HEK293 (cell line): ENCODE measurements at regions not wholly inside any gene's neighbourhood (a gene's known extent, or its start where the extent isn't known, plus 50 kb on each side); places are given as distances from the start of the nearest gene placed in this dataset.

Source experiments
- CTCF ChIA-PET: fragments of 350-600 bp; formaldehyde crosslinking; extraction: SDS; loops from one replicate; lab custom pipeline; 2021; ENCODE audit warnings: antibody characterized with exemption; lab: Yijun Ruan, JAX
- POLR2A ChIA-PET: fragments of 300-600 bp; formaldehyde crosslinking; extraction: SDS; loops from one replicate; lab custom pipeline; 2020; ENCODE audit warnings: antibody characterized with exemption, inconsistent platforms; lab: Yijun Ruan, JAX
- H3K27ac ChIP-seq: fragments of 200-500 bp; sonication (Bioruptor generic); 2 replicates; pipeline ENCODE4 v1.5.1; 2014; ENCODE audit warnings: low read depth, low read length, control low read depth, inconsistent platforms; ENCODE audit errors: extremely low read depth
- H3K36me3 ChIP-seq, 2 experiments: fragments of 200-500 bp in 1 of 2; sonication (Bioruptor generic) in 1 of 2; 1 replicate in 1 of 2; 2 replicates in 1 of 2; pipeline ENCODE4 v1.5.1; 2014 to 2017; ENCODE audit warnings: inconsistent platforms in 2 of 2, low read length in 2 of 2; ENCODE audit not compliant: control insufficient read depth in 2 of 2, insufficient read depth in 1 of 2
- H3K4me1 ChIP-seq: fragments of 200-500 bp; sonication (Bioruptor generic); 2 replicates; pipeline ENCODE4 v1.5.1; 2014; ENCODE audit warnings: mild to moderate bottlenecking, low read length, inconsistent platforms; ENCODE audit not compliant: control insufficient read depth, insufficient read depth
- H3K4me3 ChIP-seq: 2 replicates; pipeline ENCODE4 v1.5.1; 2011; ENCODE audit warnings: low read depth, mild to moderate bottlenecking, control low read depth, low read length, moderate library complexity
- H3K9me3 ChIP-seq: fragments of 200-500 bp; sonication (Bioruptor generic); 2 replicates; pipeline ENCODE4 v1.5.1; 2014; ENCODE audit warnings: low read depth, low read length, inconsistent platforms; ENCODE audit not compliant: control insufficient read depth, insufficient read depth
- HOXD13 ChIP-seq: sonication (generic); formaldehyde crosslinking; IDR thresholded peaks from 2 replicates; pipeline ENCODE4 v1.8.0; 2022; ENCODE audit warnings: missing genetic modification reagents, borderline replicate concordance
- TCF7L2 ChIP-seq: IDR thresholded peaks from 2 replicates; pipeline ENCODE4 v1.6.1; 2011; ENCODE audit warnings: low read depth, mild to moderate bottlenecking, inconsistent platforms, low read length, moderate library complexity, borderline replicate concordance
- ZBTB7A ChIP-seq: fragments of 450-650 bp; formaldehyde crosslinking; IDR thresholded peaks from 2 replicates; pipeline ENCODE4 v1.5.1; 2016; ENCODE audit warnings: low read depth, missing biosample characterization, missing genetic modification characterization
- ZFHX2 ChIP-seq: fragments of 450-650 bp; formaldehyde crosslinking; conservative IDR thresholded peaks from 2 replicates; pipeline ENCODE4 v1.5.1; 2016; ENCODE audit warnings: missing biosample characterization, missing genetic modification characterization
- ZIC2 ChIP-seq: fragments of 450-650 bp; formaldehyde crosslinking; IDR thresholded peaks from 2 replicates; pipeline ENCODE4 v1.5.1; 2016; ENCODE audit warnings: missing biosample characterization, missing genetic modification characterization
- ZNF121 ChIP-seq: fragments of 450-650 bp; formaldehyde crosslinking; IDR thresholded peaks from 2 replicates; pipeline ENCODE4 v1.5.1; 2016; ENCODE audit warnings: missing biosample characterization, missing genetic modification characterization
- ZNF211 ChIP-seq: fragments of 450-650 bp; formaldehyde crosslinking; IDR thresholded peaks from 2 replicates; pipeline ENCODE4 v1.5.1; 2016; ENCODE audit warnings: low read depth, missing biosample characterization, missing genetic modification characterization
- ZNF214 ChIP-seq: fragments of 450-650 bp; formaldehyde crosslinking; IDR thresholded peaks from 2 replicates; pipeline ENCODE4 v1.5.1; 2017; ENCODE audit warnings: missing biosample characterization, mild to moderate bottlenecking, missing genetic modification characterization, borderline replicate concordance
- ZNF280C ChIP-seq: fragments of 450-650 bp; formaldehyde crosslinking; IDR thresholded peaks from 2 replicates; pipeline ENCODE4 v1.5.1; 2016; ENCODE audit warnings: missing biosample characterization, missing genetic modification characterization
- ZNF302 ChIP-seq: fragments of 450-650 bp; formaldehyde crosslinking; IDR thresholded peaks from 2 replicates; pipeline ENCODE4 v1.5.1; 2016; ENCODE audit warnings: missing biosample characterization, missing genetic modification characterization, low read depth
- ZNF660 ChIP-seq: fragments of 450-650 bp; IDR thresholded peaks from 2 replicates; pipeline ENCODE4 v1.5.1; 2018; ENCODE audit warnings: missing biosample characterization, mild to moderate bottlenecking, missing genetic modification characterization
- ZNF664 ChIP-seq: fragments of 450-650 bp; formaldehyde crosslinking; IDR thresholded peaks from 2 replicates; pipeline ENCODE4 v1.5.1; 2016; ENCODE audit warnings: missing biosample characterization, missing genetic modification characterization
- ZNF76 ChIP-seq: fragments of 450-650 bp; formaldehyde crosslinking; IDR thresholded peaks from 2 replicates; pipeline ENCODE4; 2016; ENCODE audit warnings: low read depth, missing biosample characterization, missing genetic modification characterization, borderline replicate concordance
- ZNF830 ChIP-seq: fragments of 450-650 bp; IDR thresholded peaks from 2 replicates; pipeline ENCODE4 v1.5.0; 2018; ENCODE audit warnings: missing biosample characterization, missing genetic modification characterization, low read depth, mild to moderate bottlenecking, moderate library complexity
- TF ChIP-seq, protein P1 (sequence below): fragments of 450-650 bp; formaldehyde crosslinking; conservative IDR thresholded peaks from 2 replicates; pipeline ENCODE4 v1.5.1; 2016; ENCODE audit warnings: low read depth, missing biosample characterization, missing genetic modification characterization
- TF ChIP-seq, protein P2 (sequence below): fragments of 450-650 bp; formaldehyde crosslinking; IDR thresholded peaks from 2 replicates; pipeline ENCODE4 v1.5.1; 2017; ENCODE audit warnings: missing biosample characterization, missing genetic modification characterization

GRCh38 chr1:57887964-57888491, 464.2 kb upstream of the DAB1 start (continued):
- TF ChIP-seq, protein P1, sequence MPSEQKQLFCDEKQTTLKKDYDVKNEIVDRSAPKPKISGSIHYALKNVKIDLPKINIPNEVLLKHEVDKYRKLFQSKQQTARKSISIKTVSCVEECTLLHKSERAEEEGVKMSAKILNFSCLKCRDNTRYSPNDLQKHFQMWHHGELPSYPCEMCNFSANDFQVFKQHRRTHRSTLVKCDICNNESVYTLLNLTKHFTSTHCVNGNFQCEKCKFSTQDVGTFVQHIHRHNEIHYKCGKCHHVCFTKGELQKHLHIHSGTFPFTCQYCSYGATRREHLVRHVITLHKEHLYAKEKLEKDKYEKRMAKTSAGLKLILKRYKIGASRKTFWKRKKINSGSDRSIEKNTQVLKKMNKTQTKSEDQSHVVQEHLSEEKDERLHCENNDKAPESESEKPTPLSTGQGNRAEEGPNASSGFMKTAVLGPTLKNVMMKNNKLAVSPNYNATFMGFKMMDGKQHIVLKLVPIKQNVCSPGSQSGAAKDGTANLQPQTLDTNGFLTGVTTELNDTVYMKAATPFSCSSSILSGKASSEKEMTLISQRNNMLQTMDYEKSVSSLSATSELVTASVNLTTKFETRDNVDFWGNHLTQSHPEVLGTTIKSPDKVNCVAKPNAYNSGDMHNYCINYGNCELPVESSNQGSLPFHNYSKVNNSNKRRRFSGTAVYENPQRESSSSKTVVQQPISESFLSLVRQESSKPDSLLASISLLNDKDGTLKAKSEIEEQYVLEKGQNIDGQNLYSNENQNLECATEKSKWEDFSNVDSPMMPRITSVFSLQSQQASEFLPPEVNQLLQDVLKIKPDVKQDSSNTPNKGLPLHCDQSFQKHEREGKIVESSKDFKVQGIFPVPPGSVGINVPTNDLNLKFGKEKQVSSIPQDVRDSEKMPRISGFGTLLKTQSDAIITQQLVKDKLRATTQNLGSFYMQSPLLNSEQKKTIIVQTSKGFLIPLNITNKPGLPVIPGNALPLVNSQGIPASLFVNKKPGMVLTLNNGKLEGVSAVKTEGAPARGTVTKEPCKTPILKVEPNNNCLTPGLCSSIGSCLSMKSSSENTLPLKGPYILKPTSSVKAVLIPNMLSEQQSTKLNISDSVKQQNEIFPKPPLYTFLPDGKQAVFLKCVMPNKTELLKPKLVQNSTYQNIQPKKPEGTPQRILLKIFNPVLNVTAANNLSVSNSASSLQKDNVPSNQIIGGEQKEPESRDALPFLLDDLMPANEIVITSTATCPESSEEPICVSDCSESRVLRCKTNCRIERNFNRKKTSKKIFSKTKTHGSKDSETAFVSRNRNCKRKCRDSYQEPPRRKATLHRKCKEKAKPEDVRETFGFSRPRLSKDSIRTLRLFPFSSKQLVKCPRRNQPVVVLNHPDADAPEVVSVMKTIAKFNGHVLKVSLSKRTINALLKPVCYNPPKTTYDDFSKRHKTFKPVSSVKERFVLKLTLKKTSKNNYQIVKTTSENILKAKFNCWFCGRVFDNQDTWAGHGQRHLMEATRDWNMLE (tag by site-specific recombination) = no peak
- TF ChIP-seq ZNF211 (tag by site-specific recombination) = no peak
- TF ChIP-seq, all 188 proteins: peak for 3

DNA sequence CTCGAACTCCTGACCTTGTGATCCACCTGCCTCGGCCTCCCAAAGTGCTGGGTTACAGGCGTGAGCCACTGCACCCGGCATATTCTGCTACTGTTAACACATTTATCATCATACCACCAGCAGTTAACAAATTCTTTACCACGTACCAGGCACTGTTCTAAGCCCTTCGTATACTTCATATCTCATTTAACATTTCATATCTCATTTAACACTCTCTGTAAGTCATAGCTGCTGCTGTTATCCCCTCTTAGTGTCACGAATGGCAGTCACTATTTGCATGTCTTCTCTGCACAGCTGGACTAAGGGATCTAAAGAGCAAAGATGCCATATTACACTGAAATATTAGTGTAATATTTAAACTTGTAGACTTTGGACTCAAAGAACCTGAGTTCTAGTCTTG, 462.5 kb upstream of the DAB1 start:
- no peak overlapping the region for H3K27ac ChIP-seq

DNA sequence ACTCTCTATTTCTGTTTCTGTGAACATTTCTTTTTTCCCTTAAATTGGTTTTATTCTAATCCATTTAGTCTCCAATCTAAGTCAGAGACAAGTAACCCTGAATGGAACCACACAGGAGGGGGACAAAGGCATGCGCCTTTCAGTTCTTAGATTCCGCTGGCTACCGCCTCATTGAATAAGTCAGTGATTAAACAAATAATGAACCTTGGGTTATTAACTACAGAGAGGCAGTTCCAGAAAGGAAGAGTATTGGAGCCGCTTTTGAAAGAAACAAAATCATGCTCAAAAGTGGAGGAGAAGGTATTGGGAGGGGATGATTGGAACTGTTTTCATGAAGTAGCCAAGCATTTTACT, 459.8 kb upstream of the DAB1 start:
- POLR2A ChIA-PET = no interaction called here
- Histone ChIP-seq H3K36me3 (no peaks in the 10 kb centered on the region), H3K9me3 (no peaks in the 10 kb centered on the region), H3K4me3 (no peak overlapping the region), H3K4me1 (peaks cover 7% of the 10 kb centered on the region; the same call in 1 of the 2 replicates)
- CTCF ChIA-PET = no interaction called here
- TF ChIP-seq HOXD13 (CRISPR knock-in tag) (no peak), TCF7L2 (no peak), ZFHX2 (tag by site-specific recombination) (no peak), ZIC2 (tag by site-specific recombination) (no peak), ZNF302 (tag by site-specific recombination) (no peak), ZNF121 (tag by site-specific recombination) (no peak), ZNF830 (tag by site-specific recombination) (no peak), ZNF660 (no peak), ZNF214 (no peak), ZBTB7A (no peak), ZNF280C (tag by site-specific recombination) (no peak)
- TF ChIP-seq, protein P2, sequence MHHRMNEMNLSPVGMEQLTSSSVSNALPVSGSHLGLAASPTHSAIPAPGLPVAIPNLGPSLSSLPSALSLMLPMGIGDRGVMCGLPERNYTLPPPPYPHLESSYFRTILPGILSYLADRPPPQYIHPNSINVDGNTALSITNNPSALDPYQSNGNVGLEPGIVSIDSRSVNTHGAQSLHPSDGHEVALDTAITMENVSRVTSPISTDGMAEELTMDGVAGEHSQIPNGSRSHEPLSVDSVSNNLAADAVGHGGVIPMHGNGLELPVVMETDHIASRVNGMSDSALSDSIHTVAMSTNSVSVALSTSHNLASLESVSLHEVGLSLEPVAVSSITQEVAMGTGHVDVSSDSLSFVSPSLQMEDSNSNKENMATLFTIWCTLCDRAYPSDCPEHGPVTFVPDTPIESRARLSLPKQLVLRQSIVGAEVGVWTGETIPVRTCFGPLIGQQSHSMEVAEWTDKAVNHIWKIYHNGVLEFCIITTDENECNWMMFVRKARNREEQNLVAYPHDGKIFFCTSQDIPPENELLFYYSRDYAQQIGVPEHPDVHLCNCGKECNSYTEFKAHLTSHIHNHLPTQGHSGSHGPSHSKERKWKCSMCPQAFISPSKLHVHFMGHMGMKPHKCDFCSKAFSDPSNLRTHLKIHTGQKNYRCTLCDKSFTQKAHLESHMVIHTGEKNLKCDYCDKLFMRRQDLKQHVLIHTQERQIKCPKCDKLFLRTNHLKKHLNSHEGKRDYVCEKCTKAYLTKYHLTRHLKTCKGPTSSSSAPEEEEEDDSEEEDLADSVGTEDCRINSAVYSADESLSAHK (tag by site-specific recombination) = no peak
- TF ChIP-seq, all 188 proteins: peak for 0
- no peak overlapping the region for H3K27ac ChIP-seq

More for the DNA sequence above, 462.5 kb upstream of the DAB1 start:
- peak; percentile 94 for TF ChIP-seq ZNF664 (tag by site-specific recombination)
- TF ChIP-seq ZNF211 (tag by site-specific recombination) = no peak
- TF ChIP-seq ZNF76 = no peak
- TF ChIP-seq, all 188 proteins: peak for 1
- ChIA-PET POLR2A (no interaction called here), CTCF (no interaction called here)
- peaks cover 7% of the 10 kb centered on the region; the same call in 1 of the 2 replicates for H3K4me1 ChIP-seq
- H3K4me3 ChIP-seq = no peak overlapping the region
- H3K9me3 ChIP-seq = no peaks in the 10 kb centered on the region
- H3K36me3 ChIP-seq = no peaks in the 10 kb centered on the region
